ENCODE measurements at regions not wholly inside any gene's neighbourhood (a gene's known extent, or its start where the extent isn't known, plus 50 kb on each side); places are given as distances from the start of the nearest gene placed in this dataset.

- H3K27me3 ChIP-seq (replicated peaks in 1 of 4; ENCODE audit: control extremely low read depth in 1 of 4, control insufficient read depth in 3 of 4, insufficient read depth in 4 of 4, low read length in 3 of 4) = no peaks in the 10 kb centered on the region
- 100% methylated on average over 3 of the region's 6 CpGs for WGBS (ENCODE audit: insufficient coverage)
- no peaks in the 10 kb centered on the region for H3K9me3 ChIP-seq (ENCODE audit: control extremely low read depth in 1 of 3, control insufficient read depth in 2 of 3, insufficient read depth in 1 of 3, low read length in 2 of 3)
- no peaks in the 10 kb centered on the region for H4K20me1 ChIP-seq (ENCODE audit: control insufficient read depth, insufficient read depth, low read length, poor library complexity, severe bottlenecking)
- no peak overlapping the region for H3K4me3 ChIP-seq (ENCODE audit: control extremely low read depth in 1 of 5, extremely low read depth in 1 of 5, insufficient read depth in 1 of 5, low read depth in 2 of 5, low read length in 4 of 5)
- H3K9me3 Mint-ChIP-seq (ENCODE audit: insufficient read depth) = no peaks in the 10 kb centered on the region
- CTCF ChIA-PET = no interaction called here
- H3K4me3 Mint-ChIP-seq = no peak overlapping the region
- DNase-seq = no peak
- no peak overlapping the region for H2AFZ ChIP-seq (ENCODE audit: insufficient read depth, low read depth, low read length, poor library complexity, severe bottlenecking)
- POLR2A ChIA-PET = no interaction called here
- H3K4me1 Mint-ChIP-seq = no peaks in the 10 kb centered on the region
- no peak overlapping the region for H3K4me2 ChIP-seq (replicated peaks; ENCODE audit: low read depth, low read length, poor library complexity, severe bottlenecking)
- no peak overlapping the region for H3K27ac Mint-ChIP-seq
- intact Hi-C loops (cut with micrococcal nuclease) = no loop called here
- no peak for TF ChIP-seq EZH2 (IDR thresholded peaks at IDR 0.05; ENCODE audit: borderline replicate concordance, insufficient read depth, low read depth, low read length, poor library complexity, severe bottlenecking)
- TF ChIP-seq, protein P1, sequence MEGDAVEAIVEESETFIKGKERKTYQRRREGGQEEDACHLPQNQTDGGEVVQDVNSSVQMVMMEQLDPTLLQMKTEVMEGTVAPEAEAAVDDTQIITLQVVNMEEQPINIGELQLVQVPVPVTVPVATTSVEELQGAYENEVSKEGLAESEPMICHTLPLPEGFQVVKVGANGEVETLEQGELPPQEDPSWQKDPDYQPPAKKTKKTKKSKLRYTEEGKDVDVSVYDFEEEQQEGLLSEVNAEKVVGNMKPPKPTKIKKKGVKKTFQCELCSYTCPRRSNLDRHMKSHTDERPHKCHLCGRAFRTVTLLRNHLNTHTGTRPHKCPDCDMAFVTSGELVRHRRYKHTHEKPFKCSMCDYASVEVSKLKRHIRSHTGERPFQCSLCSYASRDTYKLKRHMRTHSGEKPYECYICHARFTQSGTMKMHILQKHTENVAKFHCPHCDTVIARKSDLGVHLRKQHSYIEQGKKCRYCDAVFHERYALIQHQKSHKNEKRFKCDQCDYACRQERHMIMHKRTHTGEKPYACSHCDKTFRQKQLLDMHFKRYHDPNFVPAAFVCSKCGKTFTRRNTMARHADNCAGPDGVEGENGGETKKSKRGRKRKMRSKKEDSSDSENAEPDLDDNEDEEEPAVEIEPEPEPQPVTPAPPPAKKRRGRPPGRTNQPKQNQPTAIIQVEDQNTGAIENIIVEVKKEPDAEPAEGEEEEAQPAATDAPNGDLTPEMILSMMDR (IDR thresholded peaks at IDR 0.05) = no peak
- H3K9ac ChIP-seq (ENCODE audit: low read length) = no peak overlapping the region
- no peaks in the 10 kb centered on the region for H3K36me3 ChIP-seq (replicated peaks in 1 of 2; ENCODE audit: control extremely low read depth in 1 of 2, control insufficient read depth in 1 of 2, extremely low read depth in 1 of 2, insufficient read depth in 2 of 2, low read length in 1 of 2)
- H3K79me2 ChIP-seq (ENCODE audit: control insufficient read depth, insufficient read depth, low read length) = no peaks in the 10 kb centered on the region
- H3K27me3 Mint-ChIP-seq = peaks cover 5% of the 10 kb centered on the region
- no peak for ATAC-seq (ENCODE audit: low read depth)
- no peak overlapping the region for H3K27ac ChIP-seq (ENCODE audit: low read length in 2 of 2)
- no peaks in the 10 kb centered on the region for H3K4me1 ChIP-seq (ENCODE audit: control insufficient read depth in 2 of 2, insufficient read depth in 2 of 2, low read length in 2 of 2)
Observed at GRCh38 chr1:198440842-198441241, 99.6 kb downstream of the ATP6V1G3 start.

GRCh38 chr1:198437332-198437731 lies 103.1 kb downstream of the ATP6V1G3 start:
- no peaks in the 10 kb centered on the region for H3K4me1 Mint-ChIP-seq

More at GRCh38 chr1:198437332-198437731, 103.1 kb downstream of the ATP6V1G3 start:
- Mint-ChIP-seq H3K27ac (no peak overlapping the region), H3K4me3 (no peak overlapping the region), H3K9me3 (ENCODE audit: insufficient read depth) (no peaks in the 10 kb centered on the region), H3K27me3 (peaks cover 17% of the 10 kb centered on the region)
- Histone ChIP-seq H3K36me3 (replicated peaks in 1 of 2; ENCODE audit: control extremely low read depth in 1 of 2, control insufficient read depth in 1 of 2, extremely low read depth in 1 of 2, insufficient read depth in 2 of 2, low read length in 1 of 2) (no peaks in the 10 kb centered on the region), H3K79me2 (ENCODE audit: control insufficient read depth, insufficient read depth, low read length) (no peaks in the 10 kb centered on the region), H4K20me1 (ENCODE audit: control insufficient read depth, insufficient read depth, low read length, poor library complexity, severe bottlenecking) (no peaks in the 10 kb centered on the region), H3K4me3 (ENCODE audit: control extremely low read depth in 1 of 5, extremely low read depth in 1 of 5, insufficient read depth in 1 of 5, low read depth in 2 of 5, low read length in 4 of 5) (no peak overlapping the region), H3K9me3 (ENCODE audit: control extremely low read depth in 1 of 3, control insufficient read depth in 2 of 3, insufficient read depth in 1 of 3, low read length in 2 of 3) (no peaks in the 10 kb centered on the region), H3K4me2 (replicated peaks; ENCODE audit: low read depth, low read length, poor library complexity, severe bottlenecking) (no peak overlapping the region), H3K4me1 (ENCODE audit: control insufficient read depth in 2 of 2, insufficient read depth in 2 of 2, low read length in 2 of 2) (no peaks in the 10 kb centered on the region), H3K9ac (ENCODE audit: low read length) (no peak overlapping the region), H2AFZ (ENCODE audit: insufficient read depth, low read depth, low read length, poor library complexity, severe bottlenecking) (no peak overlapping the region), H3K27me3 (replicated peaks in 1 of 4; ENCODE audit: control extremely low read depth in 1 of 4, control insufficient read depth in 3 of 4, insufficient read depth in 4 of 4, low read length in 3 of 4) (no peaks in the 10 kb centered on the region), H3K27ac (ENCODE audit: low read length in 2 of 2) (no peak overlapping the region)
- no peak for TF ChIP-seq EZH2 (IDR thresholded peaks at IDR 0.05; ENCODE audit: borderline replicate concordance, insufficient read depth, low read depth, low read length, poor library complexity, severe bottlenecking)
- TF ChIP-seq, protein P1 (IDR thresholded peaks at IDR 0.05) = no peak
- DNase-seq (no peak), ATAC-seq (ENCODE audit: low read depth) (no peak)
- no CpG with 5 or more reads among the region's 2 CpGs for WGBS (ENCODE audit: insufficient coverage)
- ChIA-PET POLR2A (no interaction called here), CTCF (no interaction called here)
- intact Hi-C loops (cut with micrococcal nuclease) = no loop called here
